Stromal cell of bone marrow (primary cell): ENCODE measurements at regions not wholly inside any gene's neighbourhood (a gene's known extent, or its start where the extent isn't known, plus 50 kb on each side); places are given as distances from the start of the nearest gene placed in this dataset.

Experiments
- DNase-seq: peaks from one replicate; pipeline ENCODE4 v3.0.0-alpha.2; 2012; ENCODE audit warnings: low read depth

DNA sequence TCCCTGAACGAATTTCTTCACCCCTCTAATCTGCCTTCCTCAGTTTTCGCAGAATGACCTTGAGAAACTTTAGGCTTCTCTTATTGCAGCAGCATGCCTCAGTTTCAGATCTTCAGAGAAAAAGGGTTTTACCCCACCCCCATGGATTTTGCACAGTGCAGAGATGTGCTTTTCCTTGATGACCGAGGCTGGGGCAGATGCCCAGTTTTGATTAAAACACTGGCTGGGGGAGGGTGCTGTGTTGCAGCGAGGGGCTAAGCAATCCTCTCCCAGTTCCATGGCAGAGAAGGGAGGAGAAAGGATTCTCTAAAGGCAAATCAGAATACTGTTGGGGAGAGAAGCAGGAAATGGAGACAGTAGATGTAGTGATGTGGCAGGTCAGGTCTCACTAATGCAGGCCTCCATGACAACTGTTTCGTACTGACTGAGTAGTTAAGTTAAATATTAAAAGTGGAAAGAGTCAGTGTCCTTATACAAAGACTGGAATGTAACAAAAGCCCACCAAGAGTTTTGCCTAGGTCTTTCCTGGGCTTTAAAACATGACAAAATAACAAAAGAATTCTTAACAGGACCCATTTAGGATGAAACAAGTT is 50.8 kb upstream of the PDZD8 start:
- no peak for DNase-seq

GRCh38 chr10:117424883-117425649 is 49.8 kb upstream of the PDZD8 start:
- no peak for DNase-seq
